OCI-LY1 (cell line): ENCODE measurements at regions not wholly inside any gene's neighbourhood (a gene's known extent, or its start where the extent isn't known, plus 50 kb on each side); places are given as distances from the start of the nearest gene placed in this dataset.

Experiments
- H2AFZ ChIP-seq: fragments of 200-600 bp; sonication (generic), shearing (Covaris generic); 2 replicates; pipeline ENCODE4 v1.6.0; 2014; ENCODE audit warnings: antibody characterized with exemption, mild to moderate bottlenecking, low read length
- H3F3A ChIP-seq: fragments of 200-600 bp; sonication (generic), shearing (Covaris generic); 2 replicates; pipeline ENCODE4 v1.6.0; 2014; ENCODE audit warnings: mild to moderate bottlenecking, antibody characterized with exemption, low read length, moderate library complexity; ENCODE audit not compliant: insufficient read depth
- H3K27ac ChIP-seq: fragments of 200-600 bp; sonication (generic); 2 replicates; pipeline ENCODE4 v1.5.1; 2014; ENCODE audit warnings: low read length, mixed run types, mild to moderate bottlenecking, low read depth; ENCODE audit not compliant: poor library complexity, severe bottlenecking
- H3K27me3 ChIP-seq: fragments of 200-600 bp; sonication (generic); 2 replicates; pipeline ENCODE4 v1.6.0; 2014; ENCODE audit warnings: antibody characterized with exemption, mild to moderate bottlenecking, low read length, moderate library complexity; ENCODE audit not compliant: insufficient read depth
- H3K36me3 ChIP-seq: fragments of 200-600 bp; sonication (generic); 2 replicates; pipeline ENCODE4 v1.6.1; 2014; ENCODE audit warnings: mild to moderate bottlenecking, antibody characterized with exemption, low read length, moderate library complexity, mixed read lengths; ENCODE audit not compliant: insufficient read depth
- H3K4me1 ChIP-seq: fragments of 200-600 bp; sonication (generic); 2 replicates; pipeline ENCODE4 v1.5.1; 2014; ENCODE audit warnings: mild to moderate bottlenecking, low read length, moderate library complexity; ENCODE audit not compliant: insufficient read depth, severe bottlenecking
- H3K4me2 ChIP-seq: fragments of 200-600 bp; sonication (generic), shearing (Covaris generic); 2 replicates; pipeline ENCODE4 v1.6.1; 2014; ENCODE audit warnings: low read length
- H3K4me3 ChIP-seq: fragments of 200-600 bp; sonication (generic); 2 replicates; pipeline ENCODE4 v1.5.1; 2014; ENCODE audit warnings: low read length, low read depth, mild to moderate bottlenecking, mixed read lengths; ENCODE audit not compliant: poor library complexity, severe bottlenecking
- H3K79me2 ChIP-seq: fragments of 200-600 bp; shearing (Covaris generic); 2 replicates; pipeline ENCODE4 v1.6.1; 2016; ENCODE audit warnings: mixed run types, low read length, mixed read lengths; ENCODE audit not compliant: insufficient read depth
- H3K9ac ChIP-seq: fragments of 200-600 bp; sonication (generic), shearing (Covaris generic); 2 replicates; pipeline ENCODE4 v1.6.1; 2014; ENCODE audit warnings: mild to moderate bottlenecking, low read length, mixed read lengths
- H3K9me2 ChIP-seq: fragments of 200-600 bp; sonication (generic), shearing (Covaris generic); 2 replicates; pipeline ENCODE4 v1.6.1; 2014; ENCODE audit warnings: low read depth, mild to moderate bottlenecking, low read length, mixed read lengths
- H3K9me3 ChIP-seq: fragments of 200-600 bp; shearing (Covaris generic); 2 replicates; pipeline ENCODE4 v1.6.1; 2014; ENCODE audit warnings: low read length, mixed read lengths
- H4K20me1 ChIP-seq: fragments of 200-600 bp; sonication (generic), shearing (Covaris generic); 2 replicates; pipeline ENCODE4 v1.6.0; 2016; ENCODE audit warnings: mild to moderate bottlenecking, low read length; ENCODE audit not compliant: insufficient read depth
- EZH2 ChIP-seq: fragments of 200-600 bp; sonication (generic), shearing (Covaris generic); IDR thresholded peaks from 2 replicates; pipeline ENCODE4 v1.8.0; 2017; ENCODE audit warnings: borderline replicate concordance, mixed run types, mild to moderate bottlenecking, antibody characterized with exemption, low read length, moderate library complexity, mixed read lengths
- TF ChIP-seq, protein P1 (sequence below): fragments of 200-600 bp; sonication (generic), shearing (Covaris generic); IDR thresholded peaks from 2 replicates; pipeline ENCODE4 v1.5.1; 2017; ENCODE audit warnings: mild to moderate bottlenecking, antibody characterized with exemption, low read length, moderate library complexity, mixed read lengths

DNA sequence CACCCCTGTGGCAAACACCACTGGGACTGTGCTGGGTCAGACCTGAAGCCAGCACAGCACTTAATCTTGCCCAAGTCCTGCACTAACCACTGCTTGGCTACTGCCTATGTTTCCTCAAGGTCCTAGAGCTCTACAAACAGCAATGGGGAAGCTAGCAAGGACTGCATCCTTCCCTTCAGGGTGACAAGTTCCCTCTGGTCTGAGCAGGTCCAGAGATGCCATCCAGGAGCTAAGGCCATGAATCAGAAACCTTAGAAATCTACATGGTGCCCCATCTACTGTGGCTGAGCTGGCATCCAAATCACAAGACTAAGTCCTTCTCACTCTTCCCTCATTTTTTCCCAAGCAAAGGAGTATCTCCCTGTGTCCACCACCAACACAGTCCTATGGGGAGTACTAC lies 239.7 kb upstream of the UGT8 start:
- H3K79me2 ChIP-seq, result no peaks in the 10 kb centered on the region
- no peak for TF ChIP-seq EZH2
- TF ChIP-seq, protein P1, sequence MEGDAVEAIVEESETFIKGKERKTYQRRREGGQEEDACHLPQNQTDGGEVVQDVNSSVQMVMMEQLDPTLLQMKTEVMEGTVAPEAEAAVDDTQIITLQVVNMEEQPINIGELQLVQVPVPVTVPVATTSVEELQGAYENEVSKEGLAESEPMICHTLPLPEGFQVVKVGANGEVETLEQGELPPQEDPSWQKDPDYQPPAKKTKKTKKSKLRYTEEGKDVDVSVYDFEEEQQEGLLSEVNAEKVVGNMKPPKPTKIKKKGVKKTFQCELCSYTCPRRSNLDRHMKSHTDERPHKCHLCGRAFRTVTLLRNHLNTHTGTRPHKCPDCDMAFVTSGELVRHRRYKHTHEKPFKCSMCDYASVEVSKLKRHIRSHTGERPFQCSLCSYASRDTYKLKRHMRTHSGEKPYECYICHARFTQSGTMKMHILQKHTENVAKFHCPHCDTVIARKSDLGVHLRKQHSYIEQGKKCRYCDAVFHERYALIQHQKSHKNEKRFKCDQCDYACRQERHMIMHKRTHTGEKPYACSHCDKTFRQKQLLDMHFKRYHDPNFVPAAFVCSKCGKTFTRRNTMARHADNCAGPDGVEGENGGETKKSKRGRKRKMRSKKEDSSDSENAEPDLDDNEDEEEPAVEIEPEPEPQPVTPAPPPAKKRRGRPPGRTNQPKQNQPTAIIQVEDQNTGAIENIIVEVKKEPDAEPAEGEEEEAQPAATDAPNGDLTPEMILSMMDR, result no peak
- no peaks in the 10 kb centered on the region for H3K9me2 ChIP-seq
- H3K9me3 ChIP-seq, result no peaks in the 10 kb centered on the region
- no peak overlapping the region for H2AFZ ChIP-seq
- no peaks in the 10 kb centered on the region for H3K36me3 ChIP-seq
- H3K27ac ChIP-seq, result no peak overlapping the region
- H3K27me3 ChIP-seq, result no peaks in the 10 kb centered on the region
- H3K9ac ChIP-seq, result no peak overlapping the region
- H3F3A ChIP-seq, result no peaks in the 10 kb centered on the region
- no peak overlapping the region for H3K4me3 ChIP-seq
- H3K4me1 ChIP-seq, result no peaks in the 10 kb centered on the region
- H4K20me1 ChIP-seq, result no peaks in the 10 kb centered on the region
- no peak overlapping the region for H3K4me2 ChIP-seq

DNA sequence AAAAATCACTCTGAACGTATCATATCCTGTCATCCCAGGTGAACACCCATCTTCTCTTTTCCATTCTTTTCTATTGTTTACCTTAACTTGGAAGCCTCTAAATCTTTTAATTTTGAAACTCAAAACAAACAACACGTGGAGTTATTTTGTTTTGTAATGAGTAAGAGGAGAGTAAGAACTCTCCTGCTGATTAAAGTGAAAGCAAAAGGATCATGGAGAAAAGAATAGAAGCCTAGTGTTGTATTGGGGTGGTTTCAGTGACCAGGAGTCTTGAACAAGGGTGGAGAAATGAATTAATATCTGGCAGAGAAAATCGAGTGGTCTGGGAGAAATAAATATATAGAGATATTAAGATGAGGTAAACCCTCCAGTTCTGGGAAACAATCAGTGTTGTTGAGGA lies 237.4 kb upstream of the UGT8 start:
- Histone ChIP-seq H3F3A (no peaks in the 10 kb centered on the region), H3K27ac (no peak overlapping the region), H3K4me2 (no peak overlapping the region), H3K4me1 (no peaks in the 10 kb centered on the region), H3K27me3 (no peaks in the 10 kb centered on the region), H3K9me2 (no peaks in the 10 kb centered on the region), H3K9ac (no peak overlapping the region), H3K9me3 (no peaks in the 10 kb centered on the region), H3K36me3 (no peaks in the 10 kb centered on the region), H2AFZ (no peak overlapping the region), H4K20me1 (no peaks in the 10 kb centered on the region), H3K79me2 (no peaks in the 10 kb centered on the region), H3K4me3 (no peak overlapping the region)
- TF ChIP-seq, protein P1, result no peak
- TF ChIP-seq EZH2, result no peak

GRCh38 chr4:114364857-114365256 lies 233.8 kb upstream of the UGT8 start:
- H3K36me3 ChIP-seq, result no peaks in the 10 kb centered on the region
- no peak overlapping the region for H3K27ac ChIP-seq
- H3K9ac ChIP-seq, result no peak overlapping the region
- H3K4me1 ChIP-seq, result no peaks in the 10 kb centered on the region
- no peak overlapping the region for H3K4me2 ChIP-seq
- no peaks in the 10 kb centered on the region for H3K9me3 ChIP-seq
- no peaks in the 10 kb centered on the region for H3K9me2 ChIP-seq
- no peak overlapping the region for H3K4me3 ChIP-seq
- H3K27me3 ChIP-seq, result no peaks in the 10 kb centered on the region
- TF ChIP-seq EZH2, result no peak
- TF ChIP-seq, protein P1, result no peak
- no peak overlapping the region for H2AFZ ChIP-seq
- no peaks in the 10 kb centered on the region; the same call in 1 of the 2 replicates for H4K20me1 ChIP-seq
- H3F3A ChIP-seq, result no peaks in the 10 kb centered on the region
- no peaks in the 10 kb centered on the region for H3K79me2 ChIP-seq
